Activated T-cell treated with anti-CD3 and anti-CD28 coated beads, Interleukin-2, amount 50 U/mL, for 1 hour (primary cell): ENCODE measurements at regions not wholly inside any gene's neighbourhood (a gene's known extent, or its start where the extent isn't known, plus 50 kb on each side); places are given as distances from the start of the nearest gene placed in this dataset.
"Not testable (repeated sequence)": the region's sequence is repeated elsewhere in the genome, so short reads cannot be mapped to it uniquely, and the experiment has no call there.

Source experiments
- DNase-seq: peaks from one replicate; pipeline ENCODE4 v3.0.0-alpha.2; 2020

DNA sequence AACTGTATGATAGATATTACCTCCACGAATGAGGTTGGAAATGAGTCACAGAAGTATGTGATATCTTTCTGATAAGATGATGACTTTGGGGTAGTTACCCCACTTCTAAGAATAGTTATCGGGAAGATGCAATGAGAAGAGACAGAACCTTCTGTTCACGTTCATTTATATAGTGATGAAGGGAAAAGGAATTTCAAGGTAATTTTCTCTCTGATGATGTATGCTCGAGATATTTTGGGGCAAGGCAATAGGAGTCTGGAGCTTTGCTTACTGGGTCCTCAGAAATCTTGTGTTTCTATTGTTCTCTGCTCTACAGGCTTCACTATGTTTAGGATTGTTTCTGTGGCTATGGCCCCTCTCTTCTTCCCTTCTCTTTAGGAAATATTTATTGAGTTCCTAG is 1389.6 kb downstream of the CDH8 start:
- no peak for DNase-seq

DNA sequence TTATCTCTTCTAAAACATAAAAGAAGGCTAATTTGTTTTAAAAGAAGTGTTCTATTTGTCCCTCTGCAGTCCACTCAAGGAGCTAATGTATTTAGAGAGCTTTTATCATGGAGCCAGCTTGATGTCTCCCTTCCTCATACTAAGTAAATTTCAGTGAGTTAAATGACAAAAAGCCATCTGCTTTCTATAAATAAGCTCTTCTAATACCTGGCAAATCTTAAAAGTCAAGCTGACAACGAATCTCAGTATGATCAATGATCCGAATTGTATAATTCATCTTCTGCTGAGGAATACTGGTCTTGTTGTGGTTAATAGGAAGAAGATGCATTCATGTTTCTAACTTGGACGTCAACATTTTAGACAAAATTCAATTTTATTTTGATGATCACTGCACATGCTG is 1390.7 kb downstream of the CDH8 start:
- no peak for DNase-seq

DNA sequence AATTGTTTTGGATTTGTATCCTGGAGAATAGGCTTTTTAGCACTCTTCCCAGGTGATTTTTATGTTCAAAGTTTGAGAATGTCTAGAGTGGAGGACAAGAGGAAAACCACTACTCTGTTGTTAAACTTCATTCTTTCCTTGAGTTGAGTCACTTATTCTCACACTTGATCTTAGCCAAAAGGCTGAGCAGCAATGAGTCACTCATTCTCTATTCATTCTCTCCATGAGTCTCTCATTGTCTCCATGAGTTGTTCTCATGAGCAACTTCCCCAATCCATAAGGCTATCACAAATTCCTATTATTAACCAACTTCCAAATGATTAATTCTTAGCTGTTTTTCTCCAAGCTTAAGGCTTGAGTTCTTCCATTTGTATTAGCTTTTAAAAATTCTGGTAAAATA is 1393.3 kb downstream of the CDH8 start:
- no peak for DNase-seq

DNA sequence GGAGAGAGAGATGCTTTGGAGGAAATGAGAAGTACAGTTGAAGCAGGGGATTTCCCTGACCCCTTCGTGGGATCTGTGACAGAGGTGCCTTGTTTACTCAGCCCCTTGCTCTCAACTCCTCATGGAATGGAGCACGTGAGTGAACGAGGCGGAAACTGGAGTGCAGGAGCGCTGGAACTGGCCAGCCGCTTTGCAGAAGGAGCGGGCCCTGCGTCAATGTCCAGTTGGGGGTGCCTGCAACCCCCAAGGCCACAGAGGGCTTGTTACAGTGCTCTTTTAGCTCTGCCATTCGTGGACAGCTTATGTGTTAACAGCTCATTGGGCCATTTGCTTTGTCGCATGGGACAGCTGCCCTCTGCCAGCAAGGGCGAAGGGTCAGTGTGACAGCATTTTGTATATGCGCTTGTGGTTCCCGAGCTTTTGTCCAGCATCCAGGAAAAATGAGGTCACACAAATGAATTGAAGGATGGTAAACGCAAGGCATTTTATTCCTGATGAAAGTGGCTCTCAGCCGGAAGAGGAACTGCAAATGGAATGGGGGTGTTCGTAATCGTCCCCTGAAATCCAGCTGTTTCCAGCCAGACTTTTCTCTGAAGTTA is 1395.1 kb downstream of the CDH8 start:
- no peak for DNase-seq

DNA sequence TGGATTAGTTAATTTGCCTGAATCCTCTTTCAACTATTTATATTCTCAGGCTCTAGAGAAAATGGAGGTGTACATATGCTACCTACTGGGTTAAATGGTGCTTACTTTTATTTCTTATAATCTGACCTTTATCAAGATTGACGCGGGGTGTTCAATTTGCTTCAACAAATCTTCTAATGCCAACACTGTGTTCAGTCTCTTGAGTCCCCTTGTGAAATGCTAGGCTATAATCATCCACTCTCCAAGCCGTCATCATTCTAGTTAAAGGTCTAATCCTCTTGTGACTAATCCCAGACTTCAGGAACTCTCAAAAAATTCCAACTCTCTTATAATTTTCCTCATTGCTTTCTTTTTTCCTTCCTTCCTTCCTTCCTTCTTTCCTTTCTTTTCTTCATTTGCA is 1396.2 kb downstream of the CDH8 start:
- DNase-seq, result no peak

DNA sequence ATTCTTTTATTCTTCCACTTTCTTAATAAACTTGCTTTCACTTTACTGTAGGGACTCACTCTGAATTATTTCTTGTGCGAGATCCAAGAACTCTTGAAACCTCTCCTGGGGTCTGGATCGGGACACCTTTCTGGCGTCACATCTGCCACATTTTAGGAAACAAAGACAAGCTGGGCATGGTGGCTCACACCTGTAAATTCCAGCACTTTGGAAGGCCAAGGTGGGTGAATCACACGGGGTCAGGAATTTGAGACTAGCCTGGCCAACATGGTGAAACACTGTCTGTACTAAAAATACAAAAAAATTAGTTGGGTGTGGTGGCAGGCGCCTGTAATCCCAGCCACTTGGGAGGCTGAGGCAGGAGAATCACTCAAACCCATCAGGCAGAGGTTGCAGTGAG is 1399.6 kb downstream of the CDH8 start:
- DNase-seq, result not testable (repeated sequence)

DNA sequence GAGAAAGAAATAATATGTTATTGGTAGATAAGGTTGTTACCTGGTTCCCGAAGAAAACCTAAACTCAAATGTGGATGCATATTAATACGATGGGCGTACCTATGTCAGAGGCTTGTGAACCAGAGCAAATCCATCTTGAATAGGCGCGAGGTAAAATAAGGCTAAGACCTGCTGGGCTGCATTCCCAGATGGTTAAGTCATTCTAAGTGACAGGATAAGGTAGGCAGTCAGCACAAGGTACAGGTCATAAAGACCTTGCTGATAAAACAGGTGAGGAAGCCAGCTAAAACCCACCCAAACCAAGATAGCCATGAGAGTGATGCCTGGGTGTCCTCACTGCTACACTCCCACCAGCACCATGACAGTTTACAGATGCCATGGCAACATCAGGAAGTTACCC is 1400.1 kb downstream of the CDH8 start:
- no peak for DNase-seq

DNA sequence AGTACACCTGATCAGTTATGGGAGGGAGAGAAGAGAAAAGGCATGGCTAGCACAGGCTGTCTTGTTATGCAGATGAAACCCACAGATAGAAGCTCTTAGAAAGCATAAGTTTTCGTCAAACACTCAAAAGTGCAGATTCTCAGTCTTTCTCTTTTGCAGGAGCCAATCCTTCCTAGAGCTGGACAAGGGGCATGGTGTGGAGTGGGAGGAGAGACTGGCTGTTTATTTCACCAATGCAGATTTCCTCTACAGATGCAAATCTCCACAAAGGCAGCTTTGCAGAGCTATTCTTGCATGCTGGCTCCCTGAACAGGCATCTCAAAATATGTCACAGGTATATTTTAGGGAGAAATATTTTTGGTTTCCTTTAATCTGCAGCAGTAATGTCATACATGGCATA is 1400.7 kb downstream of the CDH8 start:
- no peak for DNase-seq

DNA sequence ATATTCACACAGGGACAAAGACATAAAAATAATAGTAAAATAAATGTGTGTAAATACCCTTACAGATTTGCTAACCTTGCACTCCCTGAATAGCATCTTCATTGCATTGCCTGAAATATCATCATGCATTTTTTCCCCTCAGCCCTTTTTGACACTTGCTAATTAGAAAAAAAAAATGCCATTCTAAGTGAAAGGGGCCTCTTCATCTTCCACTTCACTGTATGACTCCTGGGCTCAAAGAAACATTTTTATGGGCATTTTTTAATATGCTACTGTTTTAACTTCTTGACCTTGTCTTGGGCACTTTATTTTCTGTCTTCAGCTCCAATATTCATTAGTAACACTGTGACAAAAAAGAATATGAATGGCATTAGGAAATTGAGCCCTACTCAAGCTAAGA is 1424.4 kb downstream of the CDH8 start:
- DNase-seq, result no peak

DNA sequence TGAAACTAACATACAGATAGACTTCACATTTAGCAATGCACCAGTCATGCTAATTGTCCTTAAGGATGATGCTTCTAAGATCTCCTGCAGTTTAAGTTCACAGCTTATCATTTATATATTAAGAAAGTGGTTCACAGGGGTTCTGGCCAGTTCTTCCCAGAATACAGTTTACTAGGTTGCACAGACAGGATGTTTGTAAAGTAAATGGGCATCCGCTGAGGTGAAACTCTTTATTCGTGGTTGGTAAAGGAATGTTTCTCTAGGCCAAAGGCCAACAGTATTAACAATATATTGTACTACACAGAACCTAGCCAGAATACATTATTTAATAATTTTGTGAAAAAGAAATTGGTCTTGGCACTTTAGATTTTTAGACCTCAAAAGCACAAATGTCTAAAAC is 1427.3 kb downstream of the CDH8 start:
- DNase-seq, result no peak

DNA sequence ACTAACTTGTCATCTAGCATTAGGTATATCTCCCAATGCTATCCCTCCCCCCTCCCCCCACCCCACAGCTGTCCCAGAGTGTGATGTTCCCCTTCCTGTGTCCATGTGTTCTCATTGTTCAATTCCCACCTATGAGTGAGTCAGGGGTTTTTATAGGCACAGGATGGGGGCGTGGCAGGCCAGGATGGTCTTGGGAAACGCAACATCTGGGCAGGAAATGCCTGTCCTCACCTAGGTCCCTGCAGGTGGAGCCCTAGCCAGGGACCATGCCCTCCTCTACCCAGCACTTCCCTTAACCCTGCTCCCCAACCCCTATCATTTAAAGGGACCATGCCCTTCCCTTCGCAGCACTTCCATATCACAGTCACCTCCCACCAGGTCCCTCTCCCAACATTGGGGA is 1430.6 kb downstream of the CDH8 start:
- DNase-seq, result not testable (repeated sequence)

DNA sequence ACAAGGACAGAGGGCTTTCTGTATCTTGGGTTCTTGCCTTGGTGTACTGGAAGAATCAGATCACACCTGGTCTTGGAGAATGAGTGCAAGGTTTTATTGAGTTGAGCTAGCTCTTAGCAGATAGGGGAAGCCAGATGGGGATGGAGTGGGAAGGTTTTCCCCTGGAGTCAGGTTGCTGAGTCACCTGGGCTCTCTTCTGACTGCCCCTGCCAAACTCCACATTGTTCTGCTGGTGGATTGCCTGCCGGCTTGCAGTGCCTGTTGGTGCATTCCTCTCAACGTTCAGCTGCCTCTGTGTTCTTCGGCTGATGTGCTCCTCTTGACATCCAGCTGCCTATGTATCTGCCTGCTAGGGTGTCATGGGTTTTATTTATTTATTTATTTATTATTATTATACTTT is 1431.1 kb downstream of the CDH8 start:
- DNase-seq, result no peak

DNA sequence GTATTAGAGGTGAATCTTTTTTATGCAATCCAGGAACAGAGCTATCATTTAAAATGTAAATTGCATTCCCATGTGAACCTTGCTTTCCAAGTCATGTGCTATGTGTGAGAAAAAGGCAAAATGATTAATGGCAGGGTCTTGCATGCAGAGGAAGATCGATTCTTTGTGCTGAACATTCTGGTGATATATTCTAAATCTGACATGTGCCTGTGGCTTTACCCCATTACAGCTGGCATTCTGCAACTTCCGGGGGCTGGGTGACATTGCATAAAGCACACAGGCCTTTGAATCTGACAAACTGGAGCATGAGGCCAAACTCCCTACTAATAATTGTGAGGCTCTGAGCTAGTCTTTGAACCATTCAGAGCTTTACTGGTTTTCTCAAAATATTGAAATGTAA is 1449.7 kb downstream of the CDH8 start:
- no peak for DNase-seq

DNA sequence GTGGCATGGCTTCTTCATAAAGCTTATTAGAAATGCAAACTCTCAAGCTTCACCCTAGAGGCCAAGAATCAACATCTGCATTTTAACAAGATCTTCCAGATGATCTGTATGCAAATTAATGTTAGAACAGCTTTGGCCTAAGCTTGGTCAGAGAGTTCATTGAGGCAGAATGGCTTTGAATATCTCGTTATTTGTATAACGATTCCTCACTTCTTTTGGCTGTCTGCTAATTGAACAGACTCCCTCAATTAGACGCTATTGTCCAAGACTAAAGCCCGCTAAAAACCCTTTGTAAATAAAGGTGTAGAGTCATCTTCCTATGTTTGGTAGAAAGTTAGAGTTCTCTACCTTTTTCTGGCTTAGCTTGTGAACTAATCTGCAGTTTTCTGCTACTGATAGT is 1453.7 kb downstream of the CDH8 start:
- DNase-seq, result no peak

DNA sequence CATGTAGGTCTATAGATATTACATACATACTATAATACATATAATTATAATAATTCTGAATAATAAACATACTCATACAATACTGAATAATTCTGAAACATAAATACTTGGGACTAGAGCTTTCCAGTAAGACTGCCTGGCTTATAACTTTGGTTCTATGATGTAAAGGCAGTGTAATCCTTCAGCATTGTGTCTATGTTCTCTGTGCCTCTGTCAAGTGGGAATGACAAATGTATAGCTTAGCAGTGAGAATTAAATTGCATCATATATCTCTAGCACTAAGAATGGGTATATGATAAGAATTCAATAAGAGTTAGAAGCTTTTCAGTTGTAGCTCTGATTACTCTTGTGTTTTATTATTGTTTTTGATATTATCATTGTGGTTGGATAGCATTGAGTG is 1469.3 kb downstream of the CDH8 start:
- no peak for DNase-seq

DNA sequence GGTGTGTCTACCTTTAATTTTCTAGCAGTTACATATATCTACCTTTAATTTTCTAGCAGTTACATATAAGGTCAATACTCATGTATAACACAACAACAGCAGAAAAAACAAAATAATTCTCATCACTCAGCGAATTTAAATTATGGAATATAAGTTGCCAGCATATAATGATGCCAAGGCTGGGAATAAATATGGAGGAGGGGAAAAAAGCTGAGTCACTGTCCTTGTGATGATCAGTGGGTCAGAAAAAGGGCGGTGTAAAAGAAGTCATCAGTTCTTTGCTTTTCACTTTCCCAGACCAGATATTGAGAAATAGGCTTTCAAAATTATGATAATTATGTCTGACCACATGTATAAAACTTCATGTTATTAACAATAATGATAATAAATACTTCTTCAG is 1471.7 kb downstream of the CDH8 start:
- DNase-seq, result no peak

DNA sequence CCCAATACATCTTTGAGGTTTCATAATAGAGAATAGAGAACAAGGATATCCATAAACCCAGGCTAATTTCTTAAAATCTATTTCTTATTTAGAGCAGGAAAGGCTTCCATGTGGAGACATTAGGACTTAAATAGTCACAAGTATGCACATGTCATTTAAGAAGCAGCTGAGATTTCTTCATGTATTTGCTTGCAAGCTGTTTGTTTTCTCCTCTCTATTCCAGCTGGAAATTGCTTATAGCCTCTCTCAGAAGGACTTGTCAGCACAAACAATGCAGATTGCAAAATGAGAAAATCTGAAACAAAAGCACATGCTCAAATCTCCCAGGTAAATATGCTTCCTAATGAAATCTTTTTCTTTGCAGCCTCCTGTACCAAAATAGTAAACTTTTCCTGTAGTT is 1473.1 kb downstream of the CDH8 start:
- DNase-seq, result no peak

DNA sequence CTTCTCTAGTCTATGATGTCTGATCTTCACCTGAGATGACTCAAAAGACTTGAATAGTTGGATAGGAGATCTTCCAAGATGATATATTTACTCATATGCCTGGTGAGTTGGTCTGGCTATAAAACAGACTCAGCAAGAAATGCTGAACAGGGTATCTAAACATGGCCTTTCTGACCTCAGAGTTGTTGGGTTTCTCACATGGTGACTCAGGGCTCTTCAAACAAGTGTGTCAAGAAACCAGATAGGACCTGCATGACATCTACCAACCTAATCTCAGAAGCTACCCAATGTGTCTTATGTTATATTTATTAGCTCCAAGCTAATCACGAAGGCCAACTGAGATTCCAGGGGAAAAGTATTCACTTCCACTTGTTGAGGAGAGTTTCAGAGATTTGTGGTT is 1477.3 kb downstream of the CDH8 start:
- DNase-seq, result no peak

DNA sequence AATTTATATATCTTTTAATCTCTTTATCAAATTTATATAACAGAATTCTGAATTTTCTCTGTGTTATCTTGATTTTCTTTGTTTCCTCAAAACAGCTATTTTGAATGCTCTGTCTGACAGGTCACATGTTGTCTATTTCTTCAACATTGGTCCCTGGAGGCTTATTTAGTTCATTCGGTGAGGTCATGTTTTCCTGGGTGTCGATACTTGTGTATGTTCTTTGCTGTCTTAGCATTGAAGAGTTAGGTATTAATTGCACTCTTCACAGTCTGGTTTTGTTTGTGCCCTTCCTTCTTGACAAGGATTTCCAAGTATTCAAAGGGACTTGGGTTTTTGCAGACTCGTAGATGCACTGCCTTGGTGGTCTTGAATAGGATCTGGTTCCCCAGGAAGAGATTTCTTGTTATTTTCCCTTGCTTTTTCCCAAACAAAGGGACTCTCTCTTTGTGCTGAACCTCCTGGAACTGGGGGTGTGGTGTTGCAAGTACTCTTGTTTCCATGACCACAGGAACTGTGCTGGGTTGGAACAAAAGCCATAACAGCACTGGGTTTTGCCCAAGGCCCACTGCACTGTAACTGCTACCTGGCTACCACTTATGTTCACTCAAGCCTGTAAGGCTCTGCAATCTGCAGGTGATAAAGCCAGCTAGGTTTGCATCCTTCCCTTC is 1483.0 kb downstream of the CDH8 start:
- no peak for DNase-seq

DNA sequence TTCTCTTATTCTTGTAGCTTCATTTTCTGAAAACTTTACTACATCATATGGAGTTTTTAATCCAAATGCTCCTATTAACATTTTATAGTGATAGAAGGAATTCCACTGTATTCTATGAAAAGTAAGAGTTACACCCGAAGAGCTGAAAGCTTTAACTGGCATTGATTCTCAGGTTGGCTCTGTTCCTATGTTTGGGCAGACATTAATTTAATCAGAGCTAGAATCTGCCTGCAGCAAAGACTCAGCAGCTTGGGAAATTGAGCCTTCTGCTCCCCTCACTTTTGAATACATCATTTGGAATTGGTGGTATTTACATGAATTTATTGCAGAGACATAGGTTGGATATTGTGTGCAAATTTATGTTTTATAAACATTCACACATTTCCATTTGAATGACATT is 1494.7 kb downstream of the CDH8 start:
- DNase-seq, result no peak

DNA sequence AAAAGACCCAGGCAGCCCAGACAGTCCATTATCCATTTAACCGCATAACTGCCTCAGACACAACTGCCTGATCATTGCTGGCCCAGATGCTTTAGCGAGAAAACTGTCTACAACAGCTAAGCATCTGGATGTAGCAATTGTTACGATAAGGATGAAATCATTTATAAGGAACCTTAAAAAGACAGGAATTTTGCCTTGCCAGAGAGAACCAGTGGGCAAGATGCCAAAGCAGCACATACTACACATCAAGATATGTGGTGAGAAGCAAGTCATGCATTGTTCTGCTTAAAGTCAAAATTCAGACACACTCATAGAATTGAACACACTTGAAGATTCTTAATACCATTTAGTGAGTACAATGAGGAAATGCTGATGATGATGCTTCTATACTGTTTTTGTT is 1525.3 kb downstream of the CDH8 start:
- DNase-seq, result no peak

DNA sequence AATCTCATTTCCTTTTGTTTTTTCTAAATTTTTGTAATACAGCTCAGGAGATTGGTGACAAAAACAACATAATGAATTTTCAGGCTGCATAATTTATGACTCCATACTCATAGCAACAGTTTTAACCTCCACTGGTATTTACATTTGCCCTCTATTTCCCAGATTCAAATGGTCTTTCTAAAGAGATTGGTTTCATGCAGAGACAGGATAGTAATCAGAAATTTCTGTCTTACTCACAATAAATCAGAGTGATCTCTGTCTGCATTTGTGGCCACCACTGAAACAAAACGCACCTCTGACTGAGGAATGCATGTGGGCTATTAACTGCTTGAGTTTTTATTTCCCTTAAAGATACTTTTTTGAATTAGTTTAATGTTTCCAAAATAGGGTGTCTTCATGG is 1526.0 kb downstream of the CDH8 start:
- DNase-seq, result no peak

DNA sequence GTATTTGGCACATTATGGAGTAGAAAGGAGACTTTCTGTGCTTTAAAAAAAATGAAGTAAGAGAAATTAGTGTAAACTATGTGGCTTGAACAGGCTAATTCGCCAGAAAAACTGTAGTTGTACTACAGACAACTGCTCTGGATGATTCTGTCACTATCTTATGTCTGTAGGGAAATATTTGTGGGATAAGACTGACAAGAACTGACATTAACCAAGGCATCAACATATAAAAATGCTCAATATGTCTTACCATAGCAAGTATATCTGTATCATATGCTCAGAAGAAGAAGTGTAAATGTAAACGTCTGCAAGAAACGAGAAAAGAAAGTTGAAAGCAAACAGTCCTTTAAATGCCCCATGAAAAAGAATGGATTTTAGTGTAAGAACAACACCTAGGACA is 1545.0 kb downstream of the CDH8 start:
- no peak for DNase-seq

DNA sequence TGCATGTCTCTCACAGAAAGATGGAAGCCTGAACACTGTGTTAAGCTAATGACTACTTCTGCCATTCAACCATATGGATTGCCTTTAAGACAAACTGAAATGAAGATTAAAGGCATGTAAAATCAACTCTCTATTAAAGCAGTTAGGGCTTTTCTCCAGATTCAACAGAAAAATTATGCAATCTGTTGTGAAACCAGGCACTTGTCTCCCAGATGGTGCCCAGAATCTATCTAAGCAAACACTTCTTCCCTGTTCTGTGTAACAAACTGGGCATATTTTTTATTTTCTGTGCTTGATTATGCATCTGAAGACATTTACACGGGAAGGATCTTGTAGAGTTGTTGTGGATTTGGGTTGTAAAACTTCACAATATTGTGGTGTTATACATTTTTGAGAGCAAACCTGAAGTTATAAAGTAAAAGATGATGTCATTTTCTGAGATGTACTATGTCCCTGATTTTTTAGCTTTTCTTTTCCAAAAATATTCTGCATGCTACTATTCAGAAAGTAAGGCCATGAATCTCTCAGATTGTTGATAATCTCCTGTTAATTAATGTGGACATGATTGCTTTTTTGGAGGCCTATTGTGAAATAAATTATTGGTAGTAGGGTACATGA is 1550.3 kb downstream of the CDH8 start:
- no peak for DNase-seq

DNA sequence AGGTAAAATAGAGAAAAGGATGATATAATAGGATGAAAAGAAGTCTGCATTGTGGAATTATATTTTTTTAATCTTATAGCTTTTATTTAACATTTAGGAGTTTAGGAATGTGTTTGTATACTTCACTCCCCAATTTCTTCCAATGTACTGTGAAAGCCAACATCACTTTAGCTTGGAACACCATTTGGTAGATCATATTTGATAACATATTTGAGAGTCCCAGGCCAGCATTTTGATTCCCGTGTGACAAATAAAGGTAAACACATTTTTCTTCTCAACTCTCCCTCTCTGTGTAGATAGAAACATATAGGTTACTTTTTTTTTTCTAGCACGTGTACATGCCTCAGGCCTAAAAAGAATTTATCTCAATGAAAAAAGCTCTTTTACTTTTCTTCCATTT is 1551.3 kb downstream of the CDH8 start:
- no peak for DNase-seq
